Activated CD8-positive, alpha-beta T cell treated with anti-CD3 and anti-CD28 coated beads for 36 hours (primary cell): ENCODE measurements at regions not wholly inside any gene's neighbourhood (a gene's known extent, or its start where the extent isn't known, plus 50 kb on each side); places are given as distances from the start of the nearest gene placed in this dataset.

ENCODE experiments used
- ATAC-seq: fragments of 200-7000 bp; cut with Tn5 transposase; one replicate; pipeline ENCODE4 v1.10.0; 2021; ENCODE audit warnings: mild to moderate bottlenecking, moderate library complexity
- CTCF ChIA-PET: fragments of 350-600 bp; sonication (Branson Sonifier 250); formaldehyde crosslinking; loops from one replicate; lab custom pipeline; 2021; ENCODE audit warnings: antibody characterized with exemption; lab: Charles Lee
- POLR2A ChIA-PET: fragments of 350-600 bp; sonication (Branson Sonifier 250); formaldehyde crosslinking; loops from one replicate; lab custom pipeline; 2021; ENCODE audit warnings: antibody characterized with exemption; lab: Charles Lee
- DNase-seq: peaks from one replicate; pipeline ENCODE4 v3.0.0-alpha.2; 2020
- H3K27ac Mint-ChIP-seq: one replicate; pipeline ENCODE4 v1.8.0; 2021; ENCODE audit warnings: mild to moderate bottlenecking, mixed read lengths
- H3K27me3 Mint-ChIP-seq: one replicate; pipeline ENCODE4 v1.8.0; 2021; ENCODE audit warnings: mixed read lengths
- H3K36me3 Mint-ChIP-seq: one replicate; pipeline ENCODE4 v1.8.0; 2021; ENCODE audit warnings: low read depth, mixed read lengths
- H3K4me1 Mint-ChIP-seq: one replicate; pipeline ENCODE4 v1.8.0; 2021; ENCODE audit warnings: low read depth, mixed read lengths
- H3K4me3 Mint-ChIP-seq: one replicate; pipeline ENCODE4 v1.8.0; 2021; ENCODE audit warnings: mild to moderate bottlenecking, moderate library complexity, mixed read lengths
- H3K9me3 Mint-ChIP-seq: one replicate; pipeline ENCODE4 v1.8.0; 2021; ENCODE audit warnings: mixed read lengths
- intact Hi-C: fragments of 100-400 bp; cut with micrococcal nuclease; formaldehyde crosslinking; loops from one replicate; pipeline ENCODE4 v1.10.0; 2022
- TF ChIP-seq, protein P1 (sequence below): fragments of 200-600 bp; IDR thresholded peaks from one replicate; pipeline ENCODE4 v1.8.0; 2022; ENCODE audit warnings: antibody characterized with exemption, mild to moderate bottlenecking

GRCh38 chr6:98695091-98695801 is 139.1 kb upstream of the POU3F2 start:
- ATAC-seq, result no peak
- Mint-ChIP-seq H3K36me3 (no peaks in the 10 kb centered on the region), H3K27me3 (peaks cover 1% of the 10 kb centered on the region), H3K9me3 (no peaks in the 10 kb centered on the region), H3K4me1 (no peaks in the 10 kb centered on the region), H3K4me3 (no peak overlapping the region), H3K27ac (no peak overlapping the region)
- intact Hi-C loops, result no loop called here
- DNase-seq, result no peak
- ChIA-PET CTCF (no interaction called here), POLR2A (no interaction called here)
- TF ChIP-seq, protein P1, sequence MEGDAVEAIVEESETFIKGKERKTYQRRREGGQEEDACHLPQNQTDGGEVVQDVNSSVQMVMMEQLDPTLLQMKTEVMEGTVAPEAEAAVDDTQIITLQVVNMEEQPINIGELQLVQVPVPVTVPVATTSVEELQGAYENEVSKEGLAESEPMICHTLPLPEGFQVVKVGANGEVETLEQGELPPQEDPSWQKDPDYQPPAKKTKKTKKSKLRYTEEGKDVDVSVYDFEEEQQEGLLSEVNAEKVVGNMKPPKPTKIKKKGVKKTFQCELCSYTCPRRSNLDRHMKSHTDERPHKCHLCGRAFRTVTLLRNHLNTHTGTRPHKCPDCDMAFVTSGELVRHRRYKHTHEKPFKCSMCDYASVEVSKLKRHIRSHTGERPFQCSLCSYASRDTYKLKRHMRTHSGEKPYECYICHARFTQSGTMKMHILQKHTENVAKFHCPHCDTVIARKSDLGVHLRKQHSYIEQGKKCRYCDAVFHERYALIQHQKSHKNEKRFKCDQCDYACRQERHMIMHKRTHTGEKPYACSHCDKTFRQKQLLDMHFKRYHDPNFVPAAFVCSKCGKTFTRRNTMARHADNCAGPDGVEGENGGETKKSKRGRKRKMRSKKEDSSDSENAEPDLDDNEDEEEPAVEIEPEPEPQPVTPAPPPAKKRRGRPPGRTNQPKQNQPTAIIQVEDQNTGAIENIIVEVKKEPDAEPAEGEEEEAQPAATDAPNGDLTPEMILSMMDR, result no peak

DNA sequence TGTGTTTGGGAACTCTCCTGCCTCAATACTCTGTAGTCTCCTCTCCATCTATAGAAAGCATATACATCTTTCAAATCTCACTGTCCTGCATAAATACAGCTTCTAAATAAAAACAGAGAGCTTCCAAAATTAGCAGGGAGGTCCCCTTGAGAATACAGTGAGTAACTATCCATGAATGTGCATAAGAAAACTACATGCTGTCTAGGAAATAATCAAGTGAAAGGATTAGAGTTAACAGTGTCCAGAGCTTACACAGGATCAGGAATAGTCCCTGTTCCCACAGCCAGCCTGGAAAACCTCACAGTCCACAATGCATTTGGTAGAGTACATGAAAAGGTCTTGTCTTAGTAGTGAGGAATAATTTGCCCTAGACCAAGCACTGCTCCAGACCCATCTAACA is 123.0 kb upstream of the POU3F2 start:
- no peak for ATAC-seq
- ChIA-PET CTCF (no interaction called here), POLR2A (no interaction called here)
- H3K36me3 Mint-ChIP-seq, result no peaks in the 10 kb centered on the region
- no peak overlapping the region for H3K27ac Mint-ChIP-seq
- no peak for DNase-seq
- intact Hi-C loops, result no loop called here
- no peaks in the 10 kb centered on the region for H3K9me3 Mint-ChIP-seq
- no peak overlapping the region for H3K4me3 Mint-ChIP-seq
- no peaks in the 10 kb centered on the region for H3K4me1 Mint-ChIP-seq
- TF ChIP-seq, protein P1, result no peak
- peaks cover 4% of the 10 kb centered on the region for H3K27me3 Mint-ChIP-seq

DNA sequence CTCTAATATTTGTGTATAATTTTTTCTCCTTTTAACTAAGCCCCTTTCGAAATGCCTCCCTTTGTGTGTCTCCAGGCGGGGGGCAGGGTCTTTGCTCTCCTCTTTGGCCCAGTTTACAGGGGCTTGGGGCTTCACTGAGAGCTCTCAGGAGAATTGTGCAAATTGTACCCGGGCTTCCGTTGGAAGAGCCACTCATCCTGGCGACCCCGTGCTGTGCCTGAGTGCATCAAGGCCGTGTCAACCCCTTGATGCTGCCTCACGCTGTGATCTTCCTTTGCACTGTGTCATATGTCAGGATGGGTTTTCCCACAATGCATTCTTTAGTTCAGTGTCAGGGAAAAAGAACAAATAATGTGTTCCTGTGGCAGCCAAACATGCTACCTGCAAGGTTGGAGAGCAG is 118.0 kb upstream of the POU3F2 start:
- H3K27me3 Mint-ChIP-seq, result peaks cover 17% of the 10 kb centered on the region
- H3K4me1 Mint-ChIP-seq, result no peaks in the 10 kb centered on the region
- no peaks in the 10 kb centered on the region for H3K36me3 Mint-ChIP-seq
- ChIA-PET POLR2A (no interaction called here), CTCF (interaction anchor here (0.6 kb wide), 1 partner anchor 1164 kb away, joined by 3 read pairs; no protein-coding TSS in a partner anchor)
- ATAC-seq (no peak), DNase-seq (no peak)
- no peaks in the 10 kb centered on the region for H3K9me3 Mint-ChIP-seq
- H3K27ac Mint-ChIP-seq, result no peak overlapping the region
- intact Hi-C loops, result no loop called here
- no peak overlapping the region for H3K4me3 Mint-ChIP-seq
- TF ChIP-seq, protein P1, result no peak

- DNase-seq (no peak), ATAC-seq (no peak)
- CTCF ChIA-PET, result no interaction called here
- POLR2A ChIA-PET, result no interaction called here
- Mint-ChIP-seq H3K4me3 (no peak overlapping the region), H3K27me3 (peaks cover 17% of the 10 kb centered on the region), H3K4me1 (no peaks in the 10 kb centered on the region), H3K27ac (no peak overlapping the region), H3K9me3 (no peaks in the 10 kb centered on the region), H3K36me3 (no peaks in the 10 kb centered on the region)
- TF ChIP-seq, protein P1, result no peak
- intact Hi-C loops, result no loop called here
Observed at GRCh38 chr6:98717322-98717877, 117.0 kb upstream of the POU3F2 start.

DNA sequence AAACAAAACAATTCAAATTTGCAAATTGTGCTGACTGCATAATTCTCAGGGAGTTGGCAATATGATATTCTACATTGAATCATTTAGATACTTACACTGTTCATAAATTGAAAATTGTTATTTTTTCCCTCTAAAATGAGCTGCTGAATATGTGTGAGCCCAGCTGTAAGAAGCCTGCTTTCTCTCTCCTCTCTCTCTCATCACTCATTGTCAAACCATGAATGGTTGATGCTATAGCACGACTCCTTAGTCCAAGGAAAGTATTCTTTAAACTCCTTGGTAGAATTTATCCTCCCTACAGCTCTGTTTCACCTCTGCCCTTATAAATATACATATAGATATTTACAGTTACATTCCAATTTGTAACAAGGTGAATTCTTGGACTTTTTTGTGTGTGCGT is 116.4 kb upstream of the POU3F2 start:
- ChIA-PET POLR2A (no interaction called here), CTCF (no interaction called here)
- DNase-seq (no peak), ATAC-seq (no peak)
- TF ChIP-seq, protein P1, result no peak
- peaks cover 17% of the 10 kb centered on the region for H3K27me3 Mint-ChIP-seq
- intact Hi-C loops, result no loop called here
- no peaks in the 10 kb centered on the region for H3K9me3 Mint-ChIP-seq
- H3K4me3 Mint-ChIP-seq, result no peak overlapping the region
- no peaks in the 10 kb centered on the region for H3K4me1 Mint-ChIP-seq
- no peaks in the 10 kb centered on the region for H3K36me3 Mint-ChIP-seq
- H3K27ac Mint-ChIP-seq, result no peak overlapping the region
